GM21529 (cell line): ENCODE measurements at regions not wholly inside any gene's neighbourhood (a gene's known extent, or its start where the extent isn't known, plus 50 kb on each side); places are given as distances from the start of the nearest gene placed in this dataset.
A peak's percentile ranks its signal among the peaks of the same experiment; 100 is the strongest.

Experiments
- ATAC-seq: cut with Tn5 transposase; IDR thresholded peaks from one replicate; pipeline ENCODE4 v1.9.1; 2021; ENCODE audit not compliant: unreplicated experiment

- ATAC-seq, result no peak
Measured at GRCh38 chr1:108082738-108083562, 117.2 kb downstream of the SLC25A24 start.

- no peak for ATAC-seq
Measured at GRCh38 chr1:108082001-108082400, 117.0 kb upstream of the VAV3 start.

GRCh38 chr1:108080448-108080847 lies 115.5 kb upstream of the VAV3 start:
- no peak for ATAC-seq

- no peak for ATAC-seq
Measured at GRCh38 chr1:108079440-108080025, 114.6 kb upstream of the VAV3 start.

GRCh38 chr1:108077991-108078390 lies 113.0 kb upstream of the VAV3 start:
- ATAC-seq, result no peak

GRCh38 chr1:108075055-108075454 lies 110.1 kb upstream of the VAV3 start:
- peak; percentile 81 for ATAC-seq

GRCh38 chr1:108072776-108073175 lies 107.8 kb upstream of the VAV3 start:
- ATAC-seq, result no peak

- no peak for ATAC-seq
Measured at GRCh38 chr1:108072212-108072611, 107.2 kb upstream of the VAV3 start.

GRCh38 chr1:108071601-108072000 lies 106.6 kb upstream of the VAV3 start:
- ATAC-seq, result peak; percentile 54

- no peak for ATAC-seq
Measured at GRCh38 chr1:108070662-108071061, 105.7 kb upstream of the VAV3 start.

- ATAC-seq, result no peak
Measured at GRCh38 chr1:108067884-108068540, 103.0 kb upstream of the VAV3 start.

- ATAC-seq, result no peak
Measured at GRCh38 chr1:108066808-108067207, 101.8 kb upstream of the VAV3 start.

GRCh38 chr1:108064255-108064654 lies 99.3 kb upstream of the VAV3 start:
- no peak for ATAC-seq

- ATAC-seq, result no peak
Measured at GRCh38 chr1:108063703-108064102, 98.7 kb upstream of the VAV3 start.

GRCh38 chr1:108059945-108060344 lies 95.0 kb upstream of the VAV3 start:
- no peak for ATAC-seq

GRCh38 chr1:108057541-108057940 lies 92.6 kb upstream of the VAV3 start:
- ATAC-seq, result no peak

- no peak for ATAC-seq
Measured at GRCh38 chr1:108056436-108056990, 91.5 kb upstream of the VAV3 start.

- ATAC-seq, result no peak
Measured at GRCh38 chr1:108055387-108055786, 90.4 kb upstream of the VAV3 start.

- ATAC-seq, result no peak
Measured at GRCh38 chr1:108054396-108054795, 89.4 kb upstream of the VAV3 start.

- no peak for ATAC-seq
Measured at GRCh38 chr1:108053270-108054013, 88.5 kb upstream of the VAV3 start.
